ENCODE measurements at regions not wholly inside any gene's neighbourhood (a gene's known extent, or its start where the extent isn't known, plus 50 kb on each side); places are given as distances from the start of the nearest gene placed in this dataset.

DNA sequence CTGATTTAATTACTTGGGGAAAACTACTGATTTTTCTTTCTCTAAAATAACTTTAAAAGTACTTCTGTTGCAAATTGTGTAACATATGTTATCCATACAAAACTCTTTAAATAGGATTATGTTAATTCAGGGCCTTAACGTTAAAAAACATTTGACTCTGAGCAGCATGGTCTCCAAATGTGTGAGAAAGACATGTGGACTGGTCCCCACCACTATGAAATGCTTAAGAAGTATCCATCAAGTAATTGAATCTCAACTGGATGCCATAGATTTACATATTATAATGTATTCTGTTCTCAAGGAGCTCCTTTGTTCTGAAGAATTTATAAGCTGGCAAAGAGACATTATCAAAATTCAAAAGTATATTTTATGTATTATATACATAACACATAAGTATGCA is 130.8 kb upstream of the HEY2 start:
- WGBS, 2 experiments (ENCODE audit: extremely low coverage in 2 of 2, insufficient read length in 1 of 2): no CpG with 5 or more reads among the region's 1 CpG
- Histone ChIP-seq H4K91ac (ENCODE audit: insufficient read depth, low read depth, low read length) (no peak overlapping the region), H3K4me1 (ENCODE audit: control insufficient read depth, insufficient read depth, low read length) (no peaks in the 10 kb centered on the region), H2AK5ac (ENCODE audit: low read depth, low read length) (no peak overlapping the region), H3K23ac (ENCODE audit: low read depth, low read length) (no peak overlapping the region), H3K9me3 (ENCODE audit: control insufficient read depth, insufficient read depth, low read length) (no peaks in the 10 kb centered on the region), H3K36me3 (ENCODE audit: control insufficient read depth, insufficient read depth, low read length) (no peaks in the 10 kb centered on the region), H3K4ac (ENCODE audit: low read depth, low read length) (no peak overlapping the region), H2AK9ac (replicated peaks; ENCODE audit: low read depth, low read length, poor library complexity) (no peak overlapping the region), H3K56ac (ENCODE audit: extremely low read depth, insufficient read depth, low read length) (no peak overlapping the region), H3K9me1 (ENCODE audit: insufficient read depth, low read length) (no peaks in the 10 kb centered on the region), H3K4me2 (ENCODE audit: low read depth, low read length) (no peak overlapping the region), H2AFZ (replicated peaks; ENCODE audit: low read length, poor library complexity) (no peak overlapping the region), H3K79me1 (ENCODE audit: low read depth in 1 of 2, low read length in 2 of 2) (no peaks in the 10 kb centered on the region), H3K27me3 (ENCODE audit: control insufficient read depth, insufficient read depth, low read length) (no peaks in the 10 kb centered on the region), H2BK120ac (ENCODE audit: low read depth, low read length) (no peak overlapping the region), H4K5ac (ENCODE audit: low read depth, low read length) (no peak overlapping the region), H2BK20ac (ENCODE audit: low read depth, low read length) (no peak overlapping the region), H3K4me3 (ENCODE audit: insufficient read depth, low read depth, low read length) (no peak overlapping the region), H3K14ac (replicated peaks; ENCODE audit: low read depth, low read length) (no peak overlapping the region), H3K9ac (ENCODE audit: low read depth, low read length) (no peak overlapping the region), H4K20me1 (ENCODE audit: insufficient read depth, low read length) (no peaks in the 10 kb centered on the region), H2BK15ac (ENCODE audit: low read depth, low read length) (no peak overlapping the region), H3K27ac (ENCODE audit: insufficient read depth, low read length) (no peak overlapping the region), H4K8ac (ENCODE audit: low read depth in 2 of 2, low read length in 2 of 2) (no peak overlapping the region), H3K18ac (ENCODE audit: low read depth, low read length) (no peak overlapping the region), H2BK5ac (ENCODE audit: low read depth, low read length, poor library complexity, severe bottlenecking) (no peak overlapping the region)
- no peak for DNase-seq
- BruUV-seq (replicated peaks): no TSS peak
- intact Hi-C loops (cut with micrococcal nuclease): no loop called here
- dilution Hi-C loops (cut with HindIII; ENCODE audit: low sequenced_read_pairs, unreplicated experiment): no loop called here
- no peak for TF ChIP-seq MAFK (IDR thresholded peaks at IDR 0.05; ENCODE audit: low read depth, low read length)
- no peak for TF ChIP-seq CHD1 (IDR thresholded peaks at IDR 0.05; ENCODE audit: low read depth, low read length)
- no peak for TF ChIP-seq MAZ (IDR thresholded peaks at IDR 0.05; ENCODE audit: borderline replicate concordance, low read depth, low read length)
- no peak for TF ChIP-seq SMC3 (IDR thresholded peaks at IDR 0.05; ENCODE audit: low read depth, low read length)
- TF ChIP-seq NFE2L2 (IDR thresholded peaks at IDR 0.05; ENCODE audit: low read depth, low read length): no peak
- TF ChIP-seq FOS (IDR thresholded peaks at IDR 0.05; ENCODE audit: low read depth, low read length): no peak
- TF ChIP-seq MXI1 (IDR thresholded peaks at IDR 0.05; ENCODE audit: borderline replicate concordance, low read depth, low read length): no peak
- TF ChIP-seq, protein P1, sequence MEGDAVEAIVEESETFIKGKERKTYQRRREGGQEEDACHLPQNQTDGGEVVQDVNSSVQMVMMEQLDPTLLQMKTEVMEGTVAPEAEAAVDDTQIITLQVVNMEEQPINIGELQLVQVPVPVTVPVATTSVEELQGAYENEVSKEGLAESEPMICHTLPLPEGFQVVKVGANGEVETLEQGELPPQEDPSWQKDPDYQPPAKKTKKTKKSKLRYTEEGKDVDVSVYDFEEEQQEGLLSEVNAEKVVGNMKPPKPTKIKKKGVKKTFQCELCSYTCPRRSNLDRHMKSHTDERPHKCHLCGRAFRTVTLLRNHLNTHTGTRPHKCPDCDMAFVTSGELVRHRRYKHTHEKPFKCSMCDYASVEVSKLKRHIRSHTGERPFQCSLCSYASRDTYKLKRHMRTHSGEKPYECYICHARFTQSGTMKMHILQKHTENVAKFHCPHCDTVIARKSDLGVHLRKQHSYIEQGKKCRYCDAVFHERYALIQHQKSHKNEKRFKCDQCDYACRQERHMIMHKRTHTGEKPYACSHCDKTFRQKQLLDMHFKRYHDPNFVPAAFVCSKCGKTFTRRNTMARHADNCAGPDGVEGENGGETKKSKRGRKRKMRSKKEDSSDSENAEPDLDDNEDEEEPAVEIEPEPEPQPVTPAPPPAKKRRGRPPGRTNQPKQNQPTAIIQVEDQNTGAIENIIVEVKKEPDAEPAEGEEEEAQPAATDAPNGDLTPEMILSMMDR (conservative IDR thresholded peaks at IDR 0.05; ENCODE audit: low read depth, low read length): no peak
- ATAC-seq (ENCODE audit: low read depth): no peak
- POLR2A ChIA-PET (ENCODE audit: unreplicated experiment): no interaction called here
- in situ Hi-C loops (cut with MboI; ENCODE audit: low sequenced_read_pairs): no loop called here
- CTCF ChIA-PET: no interaction called here
